ENCODE measurements at regions not wholly inside any gene's neighbourhood (a gene's known extent, or its start where the extent isn't known, plus 50 kb on each side); places are given as distances from the start of the nearest gene placed in this dataset.

- H3K27me3 ChIP-seq (ENCODE audit: insufficient read depth, low read depth, low read length): no peaks in the 10 kb centered on the region
- no peaks in the 10 kb centered on the region for H3K36me3 ChIP-seq (ENCODE audit: insufficient read depth, low read length)
- no peaks in the 10 kb centered on the region for H3F3A ChIP-seq (ENCODE audit: insufficient read depth, low read length, poor library complexity, severe bottlenecking)
- H3K4me3 ChIP-seq (ENCODE audit: low read length): no peak overlapping the region
- H2AFZ ChIP-seq (ENCODE audit: low read depth, low read length): no peak overlapping the region
- no peaks in the 10 kb centered on the region for H3K9me3 ChIP-seq (ENCODE audit: low read length)
- no peaks in the 10 kb centered on the region for H3K9me2 ChIP-seq (ENCODE audit: insufficient read depth, low read length)
- no peak for TF ChIP-seq CTCF (IDR thresholded peaks at IDR 0.05; ENCODE audit: poor library complexity, severe bottlenecking)
- no peak for TF ChIP-seq EP300 (conservative IDR thresholded peaks at IDR 0.05; ENCODE audit: poor library complexity, severe bottlenecking)
- no peak for TF ChIP-seq MXI1 (conservative IDR thresholded peaks at IDR 0.05; ENCODE audit: poor library complexity, severe bottlenecking)
- TF ChIP-seq TAF1 (IDR thresholded peaks at IDR 0.05; ENCODE audit: low read depth): no peak
- TF ChIP-seq REST (IDR thresholded peaks at IDR 0.05; ENCODE audit: borderline replicate concordance): no peak
- no peak for TF ChIP-seq POLR2AphosphoS5 (IDR thresholded peaks at IDR 0.05)
- TF ChIP-seq EZH2 (IDR thresholded peaks at IDR 0.05; ENCODE audit: borderline replicate concordance, insufficient read depth, low read length, poor library complexity, severe bottlenecking): no peak
- no peak for TF ChIP-seq SMC3 (conservative IDR thresholded peaks at IDR 0.05; ENCODE audit: poor library complexity)
- no peak for TF ChIP-seq RAD21 (conservative IDR thresholded peaks at IDR 0.05)
- no peak overlapping the region for H3K9ac ChIP-seq (ENCODE audit: low read length)
- H3K27ac ChIP-seq (ENCODE audit: low read length): no peak overlapping the region
- H4K20me1 ChIP-seq (ENCODE audit: insufficient read depth): no peaks in the 10 kb centered on the region
- no peaks in the 10 kb centered on the region for H3K79me2 ChIP-seq (replicated peaks; ENCODE audit: insufficient read depth, low read length)
- H3K4me2 ChIP-seq (ENCODE audit: low read length): no peak overlapping the region
Observed at GRCh38 chr1:63014267-63014666, 230.3 kb downstream of the ATG4C start.

- no peaks in the 10 kb centered on the region for H3K79me2 ChIP-seq (replicated peaks; ENCODE audit: insufficient read depth, low read length)
- TF ChIP-seq RAD21 (conservative IDR thresholded peaks at IDR 0.05) (no peak), REST (IDR thresholded peaks at IDR 0.05; ENCODE audit: borderline replicate concordance) (no peak)
- H3K4me3 ChIP-seq (ENCODE audit: low read length): no peak overlapping the region
- H3K27ac ChIP-seq (ENCODE audit: low read length): no peak overlapping the region
- H2AFZ ChIP-seq (ENCODE audit: low read depth, low read length): no peak overlapping the region
- no peaks in the 10 kb centered on the region for H3F3A ChIP-seq (ENCODE audit: insufficient read depth, low read length, poor library complexity, severe bottlenecking)
- H4K20me1 ChIP-seq (ENCODE audit: insufficient read depth): no peaks in the 10 kb centered on the region
- H3K4me2 ChIP-seq (ENCODE audit: low read length): no peak overlapping the region
- H3K9ac ChIP-seq (ENCODE audit: low read length): no peak overlapping the region
- no peaks in the 10 kb centered on the region for H3K9me2 ChIP-seq (ENCODE audit: insufficient read depth, low read length)
- H3K27me3 ChIP-seq (ENCODE audit: insufficient read depth, low read depth, low read length): no peaks in the 10 kb centered on the region
- H3K9me3 ChIP-seq (ENCODE audit: low read length): no peaks in the 10 kb centered on the region
- no peaks in the 10 kb centered on the region for H3K36me3 ChIP-seq (ENCODE audit: insufficient read depth, low read length)
Observed at GRCh38 chr1:63022319-63022718, 238.4 kb downstream of the ATG4C start.

All from neural cell (in vitro differentiated cells).